PC-9 (cell line): ENCODE measurements at regions not wholly inside any gene's neighbourhood (a gene's known extent, or its start where the extent isn't known, plus 50 kb on each side); places are given as distances from the start of the nearest gene placed in this dataset.

Source experiments
- CTCF ChIP-seq: fragments of 200-600 bp; sonication (generic); conservative IDR thresholded peaks from 2 replicates; pipeline ENCODE4 v1.6.1; 2017; ENCODE audit warnings: mixed run types, antibody characterized with exemption, mild to moderate bottlenecking, moderate library complexity
- EZH2 ChIP-seq: fragments of 200-600 bp; sonication (generic); IDR thresholded peaks from 2 replicates; pipeline ENCODE4 v1.8.0; 2017; ENCODE audit warnings: antibody characterized with exemption, low read depth

GRCh38 chr3:106126067-106126845 lies 257.4 kb upstream of the CBLB start:
- TF ChIP-seq CTCF (no peak), EZH2 (no peak)
